T-helper 2 cell treated with Interferon-gamma antibody and Interleukin-4, amounts not matched to agents 100 ng/mL and 5 ng/mL, for 36 hours (primary cell): ENCODE measurements at regions not wholly inside any gene's neighbourhood (a gene's known extent, or its start where the extent isn't known, plus 50 kb on each side); places are given as distances from the start of the nearest gene placed in this dataset.
"Not testable (repeated sequence)": the region's sequence is repeated elsewhere in the genome, so short reads cannot be mapped to it uniquely, and the experiment has no call there.

Experiments used
- intact Hi-C: fragments of 100-400 bp; cut with micrococcal nuclease; formaldehyde crosslinking; loops from one replicate; pipeline ENCODE4 v1.15.1; 2023

- intact Hi-C loops: no loop called here
Measured at GRCh38 chr17:70564006-70564620, 394.8 kb downstream of the KCNJ2 start.

- intact Hi-C loops: no loop called here
Measured at GRCh38 chr17:70569128-70569527, 399.8 kb downstream of the KCNJ2 start.

- intact Hi-C loops: no loop called here
Measured at GRCh38 chr17:70577456-70577855, 408.1 kb downstream of the KCNJ2 start.

GRCh38 chr17:70581459-70581858 lies 412.1 kb downstream of the KCNJ2 start:
- intact Hi-C loops: no loop called here

- intact Hi-C loops: no loop called here
Measured at GRCh38 chr17:70582777-70583176, 413.4 kb downstream of the KCNJ2 start.

- intact Hi-C loops: no loop called here
Measured at GRCh38 chr17:70584255-70584654, 414.9 kb downstream of the KCNJ2 start.

GRCh38 chr17:70588003-70588402 lies 418.7 kb downstream of the KCNJ2 start:
- intact Hi-C loops: no loop called here

GRCh38 chr17:70597774-70598173 lies 428.4 kb downstream of the KCNJ2 start:
- intact Hi-C loops: no loop called here

- intact Hi-C loops: no loop called here
Measured at GRCh38 chr17:70599198-70599597, 429.9 kb downstream of the KCNJ2 start.

- intact Hi-C loops: not testable (repeated sequence)
Measured at GRCh38 chr17:70599945-70600344, 430.6 kb downstream of the KCNJ2 start.

- intact Hi-C loops: no loop called here
Measured at GRCh38 chr17:70603226-70603625, 433.9 kb downstream of the KCNJ2 start.

GRCh38 chr17:70604854-70605253 lies 435.5 kb downstream of the KCNJ2 start:
- intact Hi-C loops: no loop called here

GRCh38 chr17:70606086-70606485 lies 436.8 kb downstream of the KCNJ2 start:
- intact Hi-C loops: no loop called here

- intact Hi-C loops: no loop called here
Measured at GRCh38 chr17:70608193-70608592, 438.9 kb downstream of the KCNJ2 start.

GRCh38 chr17:70608957-70609356 lies 439.6 kb downstream of the KCNJ2 start:
- intact Hi-C loops: no loop called here

- intact Hi-C loops: no loop called here
Measured at GRCh38 chr17:70609566-70609965, 440.2 kb downstream of the KCNJ2 start.

GRCh38 chr17:70610161-70610560 lies 440.8 kb downstream of the KCNJ2 start:
- intact Hi-C loops: no loop called here

- intact Hi-C loops: no loop called here
Measured at GRCh38 chr17:70613681-70614080, 444.3 kb downstream of the KCNJ2 start.

GRCh38 chr17:70615831-70616230 lies 446.5 kb downstream of the KCNJ2 start:
- intact Hi-C loops: no loop called here

- intact Hi-C loops: no loop called here
Measured at GRCh38 chr17:70618641-70619040, 449.3 kb downstream of the KCNJ2 start.

- intact Hi-C loops: no loop called here
Measured at GRCh38 chr17:70621566-70621965, 452.2 kb downstream of the KCNJ2 start.

- intact Hi-C loops: no loop called here
Measured at GRCh38 chr17:70622368-70623260, 453.3 kb downstream of the KCNJ2 start.

GRCh38 chr17:70624211-70624610 lies 454.9 kb downstream of the KCNJ2 start:
- intact Hi-C loops: no loop called here
